Stomach (tissue), 8 donors: ENCODE measurements at regions not wholly inside any gene's neighbourhood (a gene's known extent, or its start where the extent isn't known, plus 50 kb on each side); places are given as distances from the start of the nearest gene placed in this dataset.
"Not testable (repeated sequence)": the region's sequence is repeated elsewhere in the genome, so short reads cannot be mapped to it uniquely, and the experiment has no call there.

Source experiments
- DNase-seq, 2 donors: peaks; one replicate each; pipeline versions ENCODE4 v3.0.0 to v3.0.0-alpha.2; 2013 to 2019
- H3K27ac ChIP-seq, 5 donors: fragments of 200-600 bp in 4 of 5; sonication (generic) in 4 of 5; one replicate each; pipeline ENCODE4 v1.5.1; 2013 to 2019; ENCODE audit warnings: mild to moderate bottlenecking in 1 of 5, moderate library complexity in 1 of 5
- H3K27me3 ChIP-seq, 3 donors: fragments of 200-600 bp; sonication (generic); one replicate each; pipeline ENCODE4 v1.5.1; 2017 to 2019; ENCODE audit warnings: mixed run types in 1 of 3
- H3K36me3 ChIP-seq, 4 donors: fragments of 200-600 bp; sonication (generic); 1 replicate in 3 of 4; 2 replicates in 1 of 4; pipeline ENCODE4 v1.5.1; 2016 to 2019
- H3K4me1 ChIP-seq, 4 donors: fragments of 200-600 bp; sonication (generic); one replicate each; pipeline ENCODE4 v1.5.1; 2016 to 2019
- H3K4me3 ChIP-seq, 4 donors: fragments of 200-600 bp; sonication (generic) in 3 of 4; one replicate each; pipeline ENCODE4 v1.5.1; 2016 to 2019; ENCODE audit warnings: mild to moderate bottlenecking in 1 of 4
- H3K9me3 ChIP-seq, 4 donors: fragments of 200-600 bp; sonication (generic); one replicate each; pipeline ENCODE4 v1.5.1; 2016 to 2019
- CTCF ChIP-seq, 7 experiments: fragments of 450-650 bp in 4 of 7; fragments of 200-600 bp in 3 of 7; sonication (generic) in 3 of 7; IDR thresholded peaks; one replicate each; pipeline ENCODE4 v1.5.1; 2016 to 2019; ENCODE audit warnings: antibody characterized with exemption in 7 of 7, control low read depth in 2 of 7, mild to moderate bottlenecking in 1 of 7
- EP300 ChIP-seq: sonication (generic); formaldehyde crosslinking; IDR thresholded peaks from one replicate; pipeline ENCODE4 v1.6.1; 2017; ENCODE audit warnings: antibody characterized with exemption
- POLR2A ChIP-seq, 4 donors: fragments of 450-650 bp; IDR thresholded peaks; one replicate each; pipeline ENCODE4 v1.6.1; 2016; ENCODE audit warnings: antibody characterized with exemption in 4 of 4, control low read depth in 2 of 4, mild to moderate bottlenecking in 1 of 4, moderate library complexity in 1 of 4
- POLR2AphosphoS5 ChIP-seq, 3 donors: sonication (generic); formaldehyde crosslinking; IDR thresholded peaks; one replicate each; pipeline ENCODE4 v1.6.1; 2016; ENCODE audit warnings: antibody characterized with exemption in 3 of 3
- WGBS, 5 donors: extraction: QIAGEN DNeasy Blood & Tissue Kit in 3 of 5; methylation state at CpG; one replicate each; pipeline versions ENCODE4 v1.1.5 to v1.1.7; 2013 to 2018; 5-methylcytosine and 5-hydroxymethylcytosine counted together
- intact Hi-C: fragments of 100-400 bp; cut with DNase I; formaldehyde crosslinking; loops from one replicate; pipeline ENCODE4 v1.15.1; 2023; ENCODE audit warnings: low total_unique reads
- donor health status: healthy with polysubstance abuse.
- donor health status: Bipolar disorder and iron deficiency.
- donor health status: healthy.

- Histone ChIP-seq H3K4me1 (peaks cover 0 to 27% (median 8%) of the 10 kb centered on the region in 4 donors), H3K36me3 (no peaks in the 10 kb centered on the region), H3K27ac (peak overlapping the region in 2 of 5 donors; percentile 70 to 79), H3K4me3 (no peak overlapping the region), H3K27me3 (no peaks in the 10 kb centered on the region), H3K9me3 (no peaks in the 10 kb centered on the region)
- no peak for DNase-seq
- TF ChIP-seq CTCF (IDR thresholded peaks at IDR 0.05) (no peak), EP300 (no peak)
- intact Hi-C loops = no loop called here
- 52 to 81% (median 78%) methylated on average over 1 of the region's 1 CpG for WGBS, 5 donors
Observed at GRCh38 chr12:95386051-95386450, 87.9 kb upstream of the METAP2 start.

- intact Hi-C loops, DNase-seq: not testable (repeated sequence)
- 85 to 89% (median 87%) methylated on average over 10 of the region's 10 CpGs for WGBS, 5 donors
Observed at GRCh38 chr12:95388260-95388659, 85.7 kb upstream of the METAP2 start.

GRCh38 chr12:95390192-95390591 is 83.8 kb upstream of the METAP2 start:
- peaks cover 0 to 12% (median 0%) of the 10 kb centered on the region in 4 donors for H3K9me3 ChIP-seq
- intact Hi-C loops = no loop called here
- H3K27me3 ChIP-seq = no peaks in the 10 kb centered on the region
- H3K4me1 ChIP-seq = peaks cover 0 to 13% (median 2%) of the 10 kb centered on the region in 4 donors
- no peak for DNase-seq
- H3K36me3 ChIP-seq = no peaks in the 10 kb centered on the region
- H3K4me3 ChIP-seq = no peak overlapping the region
- TF ChIP-seq POLR2A (IDR thresholded peaks at IDR 0.05) (no peak), EP300 (no peak), CTCF (IDR thresholded peaks at IDR 0.05) (no peak), POLR2AphosphoS5 (IDR thresholded peaks at IDR 0.05) (no peak)
- H3K27ac ChIP-seq = no peak overlapping the region
- 63 to 90% (median 66%) methylated on average over 1 of the region's 1 CpG for WGBS, 5 donors

More at GRCh38 chr12:95388260-95388659, 85.7 kb upstream of the METAP2 start:
- H3K9me3 ChIP-seq, H3K4me3 ChIP-seq, H3K36me3 ChIP-seq, H3K27ac ChIP-seq, H3K27me3 ChIP-seq: not testable (repeated sequence)
- H3K4me1 ChIP-seq = peaks cover 0 to 27% (median 8%) of the 10 kb centered on the region in 4 donors

- Histone ChIP-seq H3K27ac (no peak overlapping the region), H3K4me1 (peaks cover 0 to 9% (median 0%) of the 10 kb centered on the region in 4 donors), H3K36me3 (no peaks in the 10 kb centered on the region), H3K4me3 (no peak overlapping the region), H3K9me3 (peaks cover 0 to 12% (median 0%) of the 10 kb centered on the region in 4 donors), H3K27me3 (no peaks in the 10 kb centered on the region)
- 73 to 79% (median 78%) methylated on average over 3 of the region's 3 CpGs for WGBS, 5 donors
- DNase-seq = no peak
- TF ChIP-seq EP300 (no peak), POLR2AphosphoS5 (IDR thresholded peaks at IDR 0.05) (no peak)
- intact Hi-C loops = no loop called here
Observed at GRCh38 chr12:95390932-95391331, 83.0 kb upstream of the METAP2 start.

- H3K4me1 ChIP-seq = peaks cover 0 to 4% (median 0%) of the 10 kb centered on the region in 4 donors
- no peaks in the 10 kb centered on the region for H3K36me3 ChIP-seq
- WGBS, 5 donors = 77 to 94% (median 92%) methylated on average over 3 of the region's 3 CpGs
- TF ChIP-seq CTCF (IDR thresholded peaks at IDR 0.05) (no peak), EP300 (no peak), POLR2A (IDR thresholded peaks at IDR 0.05) (no peak), POLR2AphosphoS5 (IDR thresholded peaks at IDR 0.05) (no peak)
- no peak overlapping the region for H3K27ac ChIP-seq
- H3K27me3 ChIP-seq = no peaks in the 10 kb centered on the region
- intact Hi-C loops = no loop called here
- H3K4me3 ChIP-seq = no peak overlapping the region
- peaks cover 0 to 12% (median 0%) of the 10 kb centered on the region in 4 donors for H3K9me3 ChIP-seq
- DNase-seq = no peak
Observed at GRCh38 chr12:95393191-95393790, 80.7 kb upstream of the METAP2 start.
